PC-3 (cell line): ENCODE measurements at regions not wholly inside any gene's neighbourhood (a gene's known extent, or its start where the extent isn't known, plus 50 kb on each side); places are given as distances from the start of the nearest gene placed in this dataset.

Source experiments
- ATAC-seq: fragments of 200-7000 bp; cut with Tn5 transposase; 2 replicates; pipeline ENCODE4 v1.9.1; 2020; ENCODE audit warnings: mild to moderate bottlenecking, moderate library complexity
- BruUV-seq: library from RNA; stranded (reverse); fragments of 400-500 nt; replicated peaks from 2 replicates; lab custom pipeline; 2021; lab: Mats Ljungman, UMichigan
- CTCF ChIA-PET: fragments of 300-600 bp; sonication (Branson Sonifier 250); formaldehyde crosslinking; loops from one replicate; lab custom pipeline; 2022; ENCODE audit warnings: antibody characterized with exemption; lab: Charles Lee
- POLR2A ChIA-PET: fragments of 300-600 bp; sonication (Branson Sonifier 250); formaldehyde crosslinking; loops from one replicate; lab custom pipeline; 2022; ENCODE audit warnings: antibody characterized with exemption; ENCODE audit not compliant: unreplicated experiment; lab: Charles Lee
- DNase-seq: peaks from one replicate; pipeline ENCODE4 v3.0.0-alpha.2; 2015
- H2AFZ ChIP-seq: fragments of 300-600 bp; sonication (generic); 2 replicates; pipeline ENCODE4 v1.6.0; 2016; ENCODE audit warnings: antibody characterized with exemption, low read length
- H3F3A ChIP-seq: fragments of 300-600 bp; sonication (generic); one replicate; pipeline ENCODE4 v1.6.0; 2017; ENCODE audit warnings: antibody characterized with exemption, low read length, control low read depth, mild to moderate bottlenecking; ENCODE audit not compliant: unreplicated experiment
- H3K27ac ChIP-seq: fragments of 300-600 bp; sonication (generic); 2 replicates; pipeline ENCODE4 v1.5.1; 2016; ENCODE audit warnings: mild to moderate bottlenecking, low read length
- H3K27me3 ChIP-seq: fragments of 300-600 bp; sonication (generic); 2 replicates; pipeline ENCODE4 v1.6.1; 2016; ENCODE audit warnings: low read length, mixed read lengths
- H3K36me3 ChIP-seq: fragments of 300-600 bp; sonication (generic); 2 replicates; pipeline ENCODE4 v1.6.1; 2016; ENCODE audit warnings: low read depth, mixed run types, low read length, mixed read lengths
- H3K4me1 ChIP-seq: fragments of 300-600 bp; sonication (generic); 2 replicates; pipeline ENCODE4 v1.5.1; 2016; ENCODE audit warnings: low read length; ENCODE audit not compliant: insufficient read depth
- H3K4me2 ChIP-seq: fragments of 300-600 bp; sonication (generic); 2 replicates; pipeline ENCODE4 v1.6.0; 2016; ENCODE audit warnings: low read length
- H3K4me3 ChIP-seq: fragments of 300-600 bp; sonication (generic); 2 replicates; pipeline ENCODE4 v1.5.1; 2016; ENCODE audit warnings: mild to moderate bottlenecking, low read length, mixed read lengths
- H3K79me2 ChIP-seq: fragments of 300-600 bp; sonication (generic); 2 replicates; pipeline ENCODE4 v1.6.1; 2017; ENCODE audit warnings: low read length, mixed read lengths
- H3K9ac ChIP-seq: fragments of 300-600 bp; sonication (generic); 2 replicates; pipeline ENCODE4 v1.6.0; 2016; ENCODE audit warnings: mild to moderate bottlenecking, low read length
- H3K9me2 ChIP-seq: fragments of 300-600 bp; sonication (generic); replicated peaks from 2 replicates; pipeline ENCODE4 v1.6.1; 2016; ENCODE audit warnings: mixed run types, low read length, mixed read lengths
- H3K9me3 ChIP-seq: fragments of 300-600 bp; sonication (generic); 2 replicates; pipeline ENCODE4 v1.6.1; 2016; ENCODE audit warnings: low read length, mixed read lengths
- H4K20me1 ChIP-seq: fragments of 300-600 bp; sonication (generic); 2 replicates; pipeline ENCODE4 v1.6.1; 2016; ENCODE audit warnings: low read length, mixed read lengths
- EZH2 ChIP-seq: fragments of 300-600 bp; sonication (generic); IDR thresholded peaks from one replicate; pipeline ENCODE4 v1.6.1; 2017; ENCODE audit warnings: antibody characterized with exemption, mild to moderate bottlenecking, low read length; ENCODE audit not compliant: unreplicated experiment
- EZH2phosphoT487 ChIP-seq: fragments of 300-600 bp; sonication (generic); IDR thresholded peaks from 2 replicates; pipeline ENCODE4 v1.6.1; 2018; ENCODE audit warnings: mild to moderate bottlenecking, antibody characterized with exemption, low read length, borderline replicate concordance
- intact Hi-C: fragments of 100-400 bp; cut with micrococcal nuclease; formaldehyde crosslinking; loops from 2 replicates; pipeline ENCODE4 v1.9.0; 2023
- TF ChIP-seq, protein P1 (sequence below): fragments of 300-600 bp; sonication (generic); conservative IDR thresholded peaks from 2 replicates; pipeline ENCODE4 v1.5.1; 2017; ENCODE audit warnings: antibody characterized with exemption, low read depth, mild to moderate bottlenecking, low read length

DNA sequence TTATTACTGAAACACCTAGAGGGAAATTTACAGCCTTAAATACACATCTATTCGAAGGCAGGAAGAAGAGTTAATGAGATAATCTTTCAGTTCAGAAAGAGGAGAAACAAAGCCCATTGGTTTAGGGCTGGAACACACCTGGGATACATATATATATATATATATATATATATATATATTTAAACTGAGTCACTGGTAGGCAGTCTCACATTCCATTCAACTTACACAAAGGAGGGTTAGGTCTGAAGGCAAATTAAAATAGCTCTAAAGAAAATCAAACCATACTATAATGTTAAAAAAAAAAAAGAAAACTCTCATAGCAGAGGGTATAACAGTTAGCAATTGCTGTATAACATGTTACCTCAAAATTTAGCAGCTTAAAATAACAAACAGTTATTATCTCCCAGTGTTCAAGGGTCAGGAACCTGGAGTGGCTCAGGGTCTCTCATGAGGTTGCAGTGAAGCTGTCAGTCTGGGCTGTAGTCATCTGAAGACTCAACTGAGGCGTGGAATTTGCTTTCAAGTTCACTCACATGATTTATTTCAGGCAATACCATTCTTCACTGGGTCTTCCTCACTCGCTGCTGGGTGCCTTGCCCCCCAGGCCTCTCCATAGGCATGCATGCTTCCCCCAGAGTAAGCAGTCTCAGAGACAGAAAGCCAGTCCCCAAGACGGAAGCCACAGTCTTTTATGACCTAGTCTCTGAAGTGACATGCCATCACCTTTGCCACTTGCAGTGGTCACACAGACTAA lies 332.8 kb downstream of the NSG2 start:
- intact Hi-C loops: no loop called here
- no peak overlapping the region for H3K4me3 ChIP-seq
- H3K9me2 ChIP-seq: no peaks in the 10 kb centered on the region
- no TSS peak for BruUV-seq
- no peaks in the 10 kb centered on the region for H3K36me3 ChIP-seq
- H3K27ac ChIP-seq: peak overlapping the region; percentile 64
- H4K20me1 ChIP-seq: no peaks in the 10 kb centered on the region
- H3K9me3 ChIP-seq: no peaks in the 10 kb centered on the region
- no peaks in the 10 kb centered on the region for H3K79me2 ChIP-seq
- no peaks in the 10 kb centered on the region for H3F3A ChIP-seq
- H3K9ac ChIP-seq: no peak overlapping the region
- TF ChIP-seq EZH2phosphoT487 (no peak), EZH2 (no peak)
- TF ChIP-seq, protein P1, sequence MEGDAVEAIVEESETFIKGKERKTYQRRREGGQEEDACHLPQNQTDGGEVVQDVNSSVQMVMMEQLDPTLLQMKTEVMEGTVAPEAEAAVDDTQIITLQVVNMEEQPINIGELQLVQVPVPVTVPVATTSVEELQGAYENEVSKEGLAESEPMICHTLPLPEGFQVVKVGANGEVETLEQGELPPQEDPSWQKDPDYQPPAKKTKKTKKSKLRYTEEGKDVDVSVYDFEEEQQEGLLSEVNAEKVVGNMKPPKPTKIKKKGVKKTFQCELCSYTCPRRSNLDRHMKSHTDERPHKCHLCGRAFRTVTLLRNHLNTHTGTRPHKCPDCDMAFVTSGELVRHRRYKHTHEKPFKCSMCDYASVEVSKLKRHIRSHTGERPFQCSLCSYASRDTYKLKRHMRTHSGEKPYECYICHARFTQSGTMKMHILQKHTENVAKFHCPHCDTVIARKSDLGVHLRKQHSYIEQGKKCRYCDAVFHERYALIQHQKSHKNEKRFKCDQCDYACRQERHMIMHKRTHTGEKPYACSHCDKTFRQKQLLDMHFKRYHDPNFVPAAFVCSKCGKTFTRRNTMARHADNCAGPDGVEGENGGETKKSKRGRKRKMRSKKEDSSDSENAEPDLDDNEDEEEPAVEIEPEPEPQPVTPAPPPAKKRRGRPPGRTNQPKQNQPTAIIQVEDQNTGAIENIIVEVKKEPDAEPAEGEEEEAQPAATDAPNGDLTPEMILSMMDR: no peak
- H3K27me3 ChIP-seq: no peaks in the 10 kb centered on the region
- no peak for ATAC-seq
- H3K4me2 ChIP-seq: no peak overlapping the region
- POLR2A ChIA-PET: no interaction called here
- CTCF ChIA-PET: interaction anchor here (0.6 kb wide), 1 partner anchor 9 kb away, joined by 3 read pairs; no protein-coding TSS in a partner anchor
- H2AFZ ChIP-seq: no peak overlapping the region
- H3K4me1 ChIP-seq: peaks cover 17% of the 10 kb centered on the region
- peak; percentile 34 for DNase-seq

DNA sequence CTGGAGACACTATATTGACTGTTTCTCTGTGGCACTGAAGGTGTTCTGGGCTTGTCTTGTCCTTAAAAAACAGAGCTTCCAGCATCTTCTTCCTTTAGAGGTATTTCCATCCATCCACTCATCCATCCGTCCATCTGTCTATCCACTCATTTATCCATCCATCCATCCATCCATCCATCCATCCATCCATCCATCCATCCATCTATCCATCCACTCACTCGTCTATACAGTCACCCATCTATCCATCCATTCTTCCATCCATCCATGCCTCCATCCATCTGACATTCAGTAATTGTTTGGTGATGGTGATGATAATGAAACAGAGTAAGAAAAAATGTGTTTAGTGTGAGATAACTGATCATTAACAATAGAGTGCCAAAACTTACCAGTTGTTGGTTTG lies 334.8 kb downstream of the NSG2 start:
- DNase-seq (no peak), ATAC-seq (no peak)
- BruUV-seq: no TSS peak
- Histone ChIP-seq H3F3A (no peaks in the 10 kb centered on the region), H3K9ac (no peak overlapping the region), H3K4me1 (peaks cover 24% of the 10 kb centered on the region), H3K9me3 (no peaks in the 10 kb centered on the region), H3K9me2 (no peaks in the 10 kb centered on the region), H3K27ac (no peak overlapping the region), H4K20me1 (no peaks in the 10 kb centered on the region), H3K79me2 (no peaks in the 10 kb centered on the region), H3K4me2 (no peak overlapping the region), H3K4me3 (no peak overlapping the region), H2AFZ (no peak overlapping the region), H3K27me3 (no peaks in the 10 kb centered on the region), H3K36me3 (no peaks in the 10 kb centered on the region)
- intact Hi-C loops: no loop called here
- ChIA-PET CTCF (no interaction called here), POLR2A (no interaction called here)
- TF ChIP-seq, protein P1: no peak
- TF ChIP-seq EZH2 (no peak), EZH2phosphoT487 (no peak)

GRCh38 chr5:174381241-174381640 lies 335.7 kb downstream of the NSG2 start:
- Histone ChIP-seq H3K9ac (no peak overlapping the region), H3K9me2 (no peaks in the 10 kb centered on the region), H3K4me2 (no peak overlapping the region), H3F3A (no peaks in the 10 kb centered on the region), H2AFZ (no peak overlapping the region), H3K79me2 (no peaks in the 10 kb centered on the region), H4K20me1 (no peaks in the 10 kb centered on the region), H3K9me3 (no peaks in the 10 kb centered on the region), H3K36me3 (no peaks in the 10 kb centered on the region), H3K4me1 (peaks cover 24% of the 10 kb centered on the region), H3K27me3 (no peaks in the 10 kb centered on the region), H3K27ac (no peak overlapping the region), H3K4me3 (no peak overlapping the region)
- DNase-seq (no peak), ATAC-seq (no peak)
- no TSS peak for BruUV-seq
- no peak for TF ChIP-seq EZH2
- TF ChIP-seq, protein P1: no peak
- TF ChIP-seq EZH2phosphoT487: no peak
- intact Hi-C loops: no loop called here
- ChIA-PET POLR2A (no interaction called here), CTCF (no interaction called here)
